ENCODE measurements at regions not wholly inside any gene's neighbourhood (a gene's known extent, or its start where the extent isn't known, plus 50 kb on each side); places are given as distances from the start of the nearest gene placed in this dataset.

DNA sequence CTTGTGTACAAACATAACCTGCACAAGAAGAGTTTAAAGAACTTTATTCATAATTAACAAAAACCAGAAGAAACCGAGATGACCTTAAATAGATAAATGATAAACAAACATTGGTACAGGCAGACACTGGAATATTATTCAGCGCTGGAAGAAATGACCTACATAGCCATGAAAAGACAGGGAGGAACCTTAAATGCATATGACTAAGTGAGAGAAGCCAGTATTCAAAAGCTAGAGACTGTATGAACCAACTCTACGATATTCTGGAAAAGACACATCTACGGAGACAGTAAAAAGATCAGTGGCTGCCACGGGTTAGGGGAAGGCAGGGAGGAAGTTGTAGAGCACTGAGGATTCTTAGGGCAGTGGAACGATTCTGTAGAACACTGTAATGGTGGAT is 333.8 kb upstream of the AKR1E2 start:
- H3K4me1 Mint-ChIP-seq (ENCODE audit: unreplicated experiment): peaks cover 3% of the 10 kb centered on the region
- H3K27ac Mint-ChIP-seq (ENCODE audit: unreplicated experiment): no peak overlapping the region
- DNase-seq (ENCODE audit: extremely low spot score, unreplicated experiment): no peak
- no peak overlapping the region for H3K4me3 Mint-ChIP-seq (ENCODE audit: unreplicated experiment)
- TF ChIP-seq, protein P1, sequence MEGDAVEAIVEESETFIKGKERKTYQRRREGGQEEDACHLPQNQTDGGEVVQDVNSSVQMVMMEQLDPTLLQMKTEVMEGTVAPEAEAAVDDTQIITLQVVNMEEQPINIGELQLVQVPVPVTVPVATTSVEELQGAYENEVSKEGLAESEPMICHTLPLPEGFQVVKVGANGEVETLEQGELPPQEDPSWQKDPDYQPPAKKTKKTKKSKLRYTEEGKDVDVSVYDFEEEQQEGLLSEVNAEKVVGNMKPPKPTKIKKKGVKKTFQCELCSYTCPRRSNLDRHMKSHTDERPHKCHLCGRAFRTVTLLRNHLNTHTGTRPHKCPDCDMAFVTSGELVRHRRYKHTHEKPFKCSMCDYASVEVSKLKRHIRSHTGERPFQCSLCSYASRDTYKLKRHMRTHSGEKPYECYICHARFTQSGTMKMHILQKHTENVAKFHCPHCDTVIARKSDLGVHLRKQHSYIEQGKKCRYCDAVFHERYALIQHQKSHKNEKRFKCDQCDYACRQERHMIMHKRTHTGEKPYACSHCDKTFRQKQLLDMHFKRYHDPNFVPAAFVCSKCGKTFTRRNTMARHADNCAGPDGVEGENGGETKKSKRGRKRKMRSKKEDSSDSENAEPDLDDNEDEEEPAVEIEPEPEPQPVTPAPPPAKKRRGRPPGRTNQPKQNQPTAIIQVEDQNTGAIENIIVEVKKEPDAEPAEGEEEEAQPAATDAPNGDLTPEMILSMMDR (IDR thresholded peaks at IDR 0.05): no peak
- H3K9me3 Mint-ChIP-seq (ENCODE audit: unreplicated experiment): peaks cover 14% of the 10 kb centered on the region
- H3K27me3 Mint-ChIP-seq (ENCODE audit: unreplicated experiment): no peaks in the 10 kb centered on the region
- H3K36me3 Mint-ChIP-seq (ENCODE audit: unreplicated experiment): no peaks in the 10 kb centered on the region

DNA sequence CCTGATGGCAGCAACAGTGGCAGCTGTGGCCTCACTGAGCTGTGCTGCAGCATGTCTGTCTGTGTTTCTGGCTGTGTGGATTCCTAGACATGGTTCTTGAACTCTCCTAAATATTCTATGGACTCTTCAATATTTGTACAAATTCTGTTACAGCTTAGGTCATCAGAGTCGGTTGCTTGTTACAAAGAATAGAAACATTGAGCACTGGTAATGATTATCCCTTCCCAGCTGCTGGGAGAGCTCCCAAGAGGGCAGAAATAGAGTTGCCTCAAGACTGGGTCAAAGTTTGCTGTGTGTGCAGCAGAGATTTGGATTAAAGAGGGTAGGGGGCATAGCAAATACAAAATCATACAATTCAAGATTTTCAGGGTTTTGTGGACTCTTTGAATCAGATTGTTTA is 337.1 kb upstream of the AKR1E2 start:
- no peak for DNase-seq (ENCODE audit: extremely low spot score, unreplicated experiment)
- Mint-ChIP-seq H3K4me3 (ENCODE audit: unreplicated experiment) (no peak overlapping the region), H3K27ac (ENCODE audit: unreplicated experiment) (no peak overlapping the region), H3K27me3 (ENCODE audit: unreplicated experiment) (no peaks in the 10 kb centered on the region), H3K9me3 (ENCODE audit: unreplicated experiment) (peaks cover 14% of the 10 kb centered on the region), H3K4me1 (ENCODE audit: unreplicated experiment) (peaks cover 3% of the 10 kb centered on the region), H3K36me3 (ENCODE audit: unreplicated experiment) (no peaks in the 10 kb centered on the region)
- TF ChIP-seq, protein P1 (IDR thresholded peaks at IDR 0.05): no peak

DNA sequence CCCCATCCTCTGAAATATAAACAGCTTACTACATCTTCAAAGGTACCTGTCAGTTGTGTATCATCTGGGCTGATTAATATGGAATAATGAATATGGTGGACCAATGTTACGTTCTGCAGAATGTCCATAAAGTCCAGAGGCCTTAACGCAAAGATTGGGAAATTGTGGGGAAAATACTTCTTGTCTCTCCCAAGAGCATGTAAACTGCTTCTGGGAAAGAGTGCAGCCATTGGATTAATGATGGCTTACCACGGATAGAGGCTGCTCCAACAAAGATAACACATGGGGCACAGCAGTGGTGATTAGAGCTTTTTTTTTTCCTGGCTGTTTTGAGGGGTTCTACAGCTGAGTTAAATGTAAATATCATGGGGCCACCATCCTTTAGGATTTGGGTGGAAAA is 340.4 kb upstream of the AKR1E2 start:
- DNase-seq (ENCODE audit: extremely low spot score, unreplicated experiment): no peak
- peaks cover 3% of the 10 kb centered on the region for H3K4me1 Mint-ChIP-seq (ENCODE audit: unreplicated experiment)
- TF ChIP-seq, protein P1 (IDR thresholded peaks at IDR 0.05): no peak
- no peak overlapping the region for H3K4me3 Mint-ChIP-seq (ENCODE audit: unreplicated experiment)
- no peaks in the 10 kb centered on the region for H3K9me3 Mint-ChIP-seq (ENCODE audit: unreplicated experiment)
- H3K27ac Mint-ChIP-seq (ENCODE audit: unreplicated experiment): no peak overlapping the region
- no peaks in the 10 kb centered on the region for H3K27me3 Mint-ChIP-seq (ENCODE audit: unreplicated experiment)
- H3K36me3 Mint-ChIP-seq (ENCODE audit: unreplicated experiment): no peaks in the 10 kb centered on the region

DNA sequence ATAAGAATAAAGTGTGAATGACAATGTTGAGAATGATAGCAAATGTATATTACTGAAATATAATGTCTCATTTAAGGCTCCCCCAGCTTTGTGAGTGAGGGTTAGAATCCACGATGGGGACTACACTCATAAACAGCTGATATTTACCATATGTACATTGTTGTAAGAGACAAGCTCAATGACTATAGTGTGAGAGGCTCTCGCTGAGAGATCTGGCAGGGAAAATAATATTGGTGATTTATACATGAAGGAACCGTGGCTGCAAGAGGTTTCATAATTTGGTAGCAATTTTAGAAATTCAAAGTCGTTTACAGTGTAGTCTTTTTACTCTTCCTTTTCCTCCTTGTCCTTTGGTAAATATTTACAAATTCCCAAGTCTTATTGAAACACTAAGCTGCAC is 342.2 kb upstream of the AKR1E2 start:
- peaks cover under 1% of the 10 kb centered on the region for H3K4me1 Mint-ChIP-seq (ENCODE audit: unreplicated experiment)
- H3K27ac Mint-ChIP-seq (ENCODE audit: unreplicated experiment): no peak overlapping the region
- no peak overlapping the region for H3K4me3 Mint-ChIP-seq (ENCODE audit: unreplicated experiment)
- no peaks in the 10 kb centered on the region for H3K36me3 Mint-ChIP-seq (ENCODE audit: unreplicated experiment)
- H3K27me3 Mint-ChIP-seq (ENCODE audit: unreplicated experiment): no peaks in the 10 kb centered on the region
- TF ChIP-seq, protein P1 (IDR thresholded peaks at IDR 0.05): no peak
- no peak for DNase-seq (ENCODE audit: extremely low spot score, unreplicated experiment)
- H3K9me3 Mint-ChIP-seq (ENCODE audit: unreplicated experiment): no peaks in the 10 kb centered on the region

DNA sequence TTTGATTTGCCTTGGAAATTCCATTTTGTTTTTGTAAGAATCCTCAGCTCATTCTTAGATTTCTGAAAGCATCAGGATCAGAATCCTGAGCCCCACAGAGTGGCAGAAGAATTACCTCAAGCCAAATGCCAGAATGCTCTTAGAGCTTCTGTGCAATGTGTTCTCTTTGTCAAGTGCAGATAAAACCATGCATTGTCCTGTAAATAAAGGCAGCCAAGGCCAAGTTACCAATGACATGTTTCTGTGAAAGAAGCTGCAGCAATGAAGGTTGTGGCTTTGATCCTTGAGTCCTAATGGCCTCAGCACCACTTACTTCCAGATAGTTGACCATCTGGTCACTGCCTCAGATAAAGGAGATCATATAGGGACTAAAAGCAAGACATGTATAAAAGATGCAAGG is 343.3 kb upstream of the AKR1E2 start:
- TF ChIP-seq, protein P1 (IDR thresholded peaks at IDR 0.05): no peak
- no peaks in the 10 kb centered on the region for H3K4me1 Mint-ChIP-seq (ENCODE audit: unreplicated experiment)
- no peaks in the 10 kb centered on the region for H3K36me3 Mint-ChIP-seq (ENCODE audit: unreplicated experiment)
- H3K27me3 Mint-ChIP-seq (ENCODE audit: unreplicated experiment): no peaks in the 10 kb centered on the region
- H3K27ac Mint-ChIP-seq (ENCODE audit: unreplicated experiment): no peak overlapping the region
- no peak overlapping the region for H3K4me3 Mint-ChIP-seq (ENCODE audit: unreplicated experiment)
- H3K9me3 Mint-ChIP-seq (ENCODE audit: unreplicated experiment): no peaks in the 10 kb centered on the region
- DNase-seq (ENCODE audit: extremely low spot score, unreplicated experiment): no peak

All from osteocyte (in vitro differentiated cells).